Gastrocnemius medialis (tissue), 4 donors: ENCODE measurements at regions not wholly inside any gene's neighbourhood (a gene's known extent, or its start where the extent isn't known, plus 50 kb on each side); places are given as distances from the start of the nearest gene placed in this dataset.

ENCODE experiments used
- POLR2A ChIP-seq, 2 donors: fragments of 450-650 bp; IDR thresholded peaks; one replicate each; pipeline ENCODE4 v1.6.1; 2017; ENCODE audit warnings: antibody characterized with exemption in 2 of 2, mild to moderate bottlenecking in 2 of 2, moderate library complexity in 2 of 2
- TF ChIP-seq, protein P1 (sequence below), 5 experiments: fragments of 450-650 bp in 3 of 5; fragments of 200-600 bp in 2 of 5; sonication (generic) in 2 of 5; IDR thresholded peaks in 4 of 5; conservative IDR thresholded peaks in 1 of 5; 1 replicate in 4 of 5; 2 replicates in 1 of 5; pipeline ENCODE4 v1.5.1; 2016 to 2019; ENCODE audit warnings: antibody characterized with exemption in 5 of 5, mild to moderate bottlenecking in 3 of 5, moderate library complexity in 3 of 5

DNA sequence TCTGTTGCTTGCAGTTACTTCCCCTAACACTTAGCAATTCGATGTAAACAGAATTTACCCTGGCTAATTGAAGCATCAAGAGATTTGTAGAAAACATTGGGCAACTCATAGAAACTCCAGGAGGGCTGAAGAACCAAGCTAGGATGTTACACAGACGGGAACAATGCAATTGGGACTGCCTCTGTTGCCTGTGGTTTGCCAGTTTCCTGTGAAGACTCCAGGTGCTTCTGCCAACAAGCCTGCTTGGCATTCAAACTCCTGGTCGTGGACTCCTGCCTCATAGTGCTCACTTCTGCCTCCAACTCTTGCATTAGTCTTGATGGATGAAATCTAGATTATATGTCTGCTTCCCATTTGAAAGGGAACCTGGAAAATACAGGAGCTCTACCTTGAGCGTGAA, 246.0 kb downstream of the BMP4 start:
- TF ChIP-seq POLR2A (IDR thresholded peaks at IDR 0.05) = no peak
- TF ChIP-seq, protein P1, sequence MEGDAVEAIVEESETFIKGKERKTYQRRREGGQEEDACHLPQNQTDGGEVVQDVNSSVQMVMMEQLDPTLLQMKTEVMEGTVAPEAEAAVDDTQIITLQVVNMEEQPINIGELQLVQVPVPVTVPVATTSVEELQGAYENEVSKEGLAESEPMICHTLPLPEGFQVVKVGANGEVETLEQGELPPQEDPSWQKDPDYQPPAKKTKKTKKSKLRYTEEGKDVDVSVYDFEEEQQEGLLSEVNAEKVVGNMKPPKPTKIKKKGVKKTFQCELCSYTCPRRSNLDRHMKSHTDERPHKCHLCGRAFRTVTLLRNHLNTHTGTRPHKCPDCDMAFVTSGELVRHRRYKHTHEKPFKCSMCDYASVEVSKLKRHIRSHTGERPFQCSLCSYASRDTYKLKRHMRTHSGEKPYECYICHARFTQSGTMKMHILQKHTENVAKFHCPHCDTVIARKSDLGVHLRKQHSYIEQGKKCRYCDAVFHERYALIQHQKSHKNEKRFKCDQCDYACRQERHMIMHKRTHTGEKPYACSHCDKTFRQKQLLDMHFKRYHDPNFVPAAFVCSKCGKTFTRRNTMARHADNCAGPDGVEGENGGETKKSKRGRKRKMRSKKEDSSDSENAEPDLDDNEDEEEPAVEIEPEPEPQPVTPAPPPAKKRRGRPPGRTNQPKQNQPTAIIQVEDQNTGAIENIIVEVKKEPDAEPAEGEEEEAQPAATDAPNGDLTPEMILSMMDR (IDR thresholded peaks at IDR 0.05 in 4 of 5, conservative IDR thresholded peaks at IDR 0.05 in 1 of 5) = no peak
